Left lung (tissue), 4 donors: ENCODE measurements at regions not wholly inside any gene's neighbourhood (a gene's known extent, or its start where the extent isn't known, plus 50 kb on each side); places are given as distances from the start of the nearest gene placed in this dataset.

Experiments used
- ATAC-seq: fragments of 200-7000 bp; cut with Tn5 transposase; one replicate; pipeline ENCODE4 v1.9.1; 2020; ENCODE audit warnings: moderate library complexity
- DNase-seq, 4 donors: peaks; one replicate each; pipeline ENCODE4 v3.0.0-alpha.2; 2013 to 2020
- H3K27ac ChIP-seq, 2 donors: fragments of 200-600 bp; sonication (generic) in 1 of 2; one replicate each; pipeline versions ENCODE4 v1.5.0 to v1.8.0; 2020 to 2021
- H3K27me3 ChIP-seq, 2 donors: fragments of 200-600 bp; sonication (generic) in 1 of 2; one replicate each; pipeline versions ENCODE4 v1.5.0 to v1.8.0; 2020 to 2021
- H3K36me3 ChIP-seq, 2 donors: fragments of 200-600 bp; sonication (generic) in 1 of 2; one replicate each; pipeline versions ENCODE4 v1.5.0 to v1.8.0; 2020 to 2021
- H3K4me1 ChIP-seq, 2 donors: fragments of 200-600 bp; one replicate each; pipeline ENCODE4 v1.8.0; 2021
- H3K4me3 ChIP-seq, 2 donors: fragments of 200-600 bp; sonication (generic) in 1 of 2; one replicate each; pipeline versions ENCODE4 v1.5.0 to v1.8.0; 2020 to 2021; ENCODE audit warnings: mild to moderate bottlenecking in 1 of 2
- H3K9me3 ChIP-seq, 2 donors: fragments of 200-600 bp; sonication (generic) in 1 of 2; one replicate each; pipeline versions ENCODE4 v1.5.0 to v1.8.0; 2020 to 2021
- CTCF ChIP-seq, 2 donors: fragments of 200-600 bp; sonication (generic) in 1 of 2; IDR thresholded peaks; one replicate each; pipeline versions ENCODE4 v1.5.0 to v1.8.0; 2021; ENCODE audit warnings: antibody characterized with exemption in 2 of 2
- intact Hi-C, 2 donors: fragments of 100-400 bp; cut with DNase I; formaldehyde crosslinking; loops; one replicate each; pipeline versions ENCODE4 v1.11.2 to v1.14.2; 2022
- donor health status: DM: no; HTN: yes; CAD: no.
- donor health status: DM: no; HTN: no; CAD: no.

GRCh38 chr14:97177635-97178034 is 380.5 kb downstream of the VRK1 start:
- ATAC-seq (no peak), DNase-seq (no peak)
- Histone ChIP-seq H3K4me1 (no peaks in the 10 kb centered on the region), H3K27me3 (peaks cover 0 to 28% of the 10 kb centered on the region in 2 donors), H3K36me3 (no peaks in the 10 kb centered on the region), H3K4me3 (no peak overlapping the region), H3K9me3 (no peaks in the 10 kb centered on the region), H3K27ac (no peak overlapping the region)
- TF ChIP-seq CTCF (IDR thresholded peaks at IDR 0.05): no peak
- intact Hi-C loops: no loop called here

GRCh38 chr14:97178781-97179180 is 381.6 kb downstream of the VRK1 start:
- intact Hi-C loops: no loop called here
- no peak overlapping the region for H3K4me3 ChIP-seq
- no peaks in the 10 kb centered on the region for H3K36me3 ChIP-seq
- ATAC-seq (no peak), DNase-seq (no peak)
- no peak for TF ChIP-seq CTCF (IDR thresholded peaks at IDR 0.05)
- no peak overlapping the region for H3K27ac ChIP-seq
- no peaks in the 10 kb centered on the region for H3K9me3 ChIP-seq
- no peaks in the 10 kb centered on the region for H3K4me1 ChIP-seq
- H3K27me3 ChIP-seq: peaks cover 0 to 28% of the 10 kb centered on the region in 2 donors

GRCh38 chr14:97179573-97179972 is 382.4 kb downstream of the VRK1 start:
- H3K27ac ChIP-seq: no peak overlapping the region
- no peak for ATAC-seq
- no peaks in the 10 kb centered on the region for H3K4me1 ChIP-seq
- peaks cover 0 to 27% of the 10 kb centered on the region in 2 donors for H3K27me3 ChIP-seq
- no peak for TF ChIP-seq CTCF (IDR thresholded peaks at IDR 0.05)
- H3K36me3 ChIP-seq: no peaks in the 10 kb centered on the region
- no peak overlapping the region for H3K4me3 ChIP-seq
- intact Hi-C loops: no loop called here
- no peak for DNase-seq
- no peaks in the 10 kb centered on the region for H3K9me3 ChIP-seq

- no peak for DNase-seq
- Histone ChIP-seq H3K4me1 (no peaks in the 10 kb centered on the region), H3K27ac (no peak overlapping the region), H3K4me3 (no peak overlapping the region), H3K9me3 (no peaks in the 10 kb centered on the region), H3K27me3 (peaks cover 0 to 21% of the 10 kb centered on the region in 2 donors), H3K36me3 (no peaks in the 10 kb centered on the region)
- intact Hi-C loops: no loop called here
- no peak for TF ChIP-seq CTCF (IDR thresholded peaks at IDR 0.05)
- ATAC-seq: no peak
Measured at GRCh38 chr14:97180304-97181200, 383.4 kb downstream of the VRK1 start.

- TF ChIP-seq CTCF (IDR thresholded peaks at IDR 0.05): no peak
- DNase-seq (peak in 1 of 4 donors; percentile 16), ATAC-seq (no peak)
- Histone ChIP-seq H3K4me3 (no peak overlapping the region), H3K27me3 (no peaks in the 10 kb centered on the region), H3K9me3 (no peaks in the 10 kb centered on the region), H3K4me1 (no peaks in the 10 kb centered on the region), H3K27ac (no peak overlapping the region), H3K36me3 (no peaks in the 10 kb centered on the region)
- intact Hi-C loops: no loop called here
Measured at GRCh38 chr14:97185186-97185585, 388.0 kb downstream of the VRK1 start.
